Mesenchymal stem cell (in vitro differentiated cells and primary cell): ENCODE measurements at regions not wholly inside any gene's neighbourhood (a gene's known extent, or its start where the extent isn't known, plus 50 kb on each side); places are given as distances from the start of the nearest gene placed in this dataset.

Source experiments
- DNase-seq: peaks from one replicate; pipeline ENCODE4 v3.0.0-alpha.2; 2013
- H2AFZ ChIP-seq: one replicate; pipeline ENCODE4 v1.6.1; 2013; ENCODE audit warnings: low read depth, mild to moderate bottlenecking, control low read depth, inconsistent platforms, low read length, moderate library complexity
- H2AK5ac ChIP-seq: 2 replicates; pipeline ENCODE4 v1.6.1; 2013; ENCODE audit warnings: low read length, moderate library complexity, mild to moderate bottlenecking, inconsistent platforms; ENCODE audit not compliant: severe bottlenecking
- H2BK120ac ChIP-seq: one replicate; pipeline ENCODE4 v1.6.1; 2013; ENCODE audit warnings: low read depth, mild to moderate bottlenecking, inconsistent platforms, low read length, moderate library complexity
- H2BK12ac ChIP-seq, 2 experiments: one replicate each; pipeline ENCODE4 v1.6.1; 2013; ENCODE audit warnings: inconsistent platforms in 2 of 2, low read length in 2 of 2, mild to moderate bottlenecking in 2 of 2, moderate library complexity in 2 of 2, control low read depth in 1 of 2
- H2BK15ac ChIP-seq: one replicate; pipeline ENCODE4 v1.6.1; 2013; ENCODE audit warnings: mild to moderate bottlenecking, low read depth, inconsistent platforms; ENCODE audit not compliant: poor library complexity, severe bottlenecking
- H2BK5ac ChIP-seq: 2 replicates; pipeline ENCODE4 v1.6.1; 2013; ENCODE audit warnings: low read depth, mild to moderate bottlenecking, low read length, control low read depth, inconsistent platforms; ENCODE audit not compliant: poor library complexity, severe bottlenecking
- H3K14ac ChIP-seq, 2 experiments: one replicate each; pipeline ENCODE4 v1.6.1; 2013; ENCODE audit warnings: inconsistent platforms in 2 of 2, low read length in 2 of 2, control low read depth in 1 of 2, mild to moderate bottlenecking in 1 of 2, moderate library complexity in 1 of 2
- H3K18ac ChIP-seq, 2 experiments: one replicate each; pipeline ENCODE4 v1.6.1; 2013; ENCODE audit warnings: inconsistent platforms in 2 of 2, low read length in 2 of 2, control low read depth in 1 of 2, low read depth in 1 of 2, mild to moderate bottlenecking in 1 of 2
- H3K23ac ChIP-seq, 2 experiments: one replicate each; pipeline ENCODE4 v1.6.1; 2013; ENCODE audit warnings: inconsistent platforms in 2 of 2, low read length in 2 of 2, mild to moderate bottlenecking in 2 of 2, moderate library complexity in 2 of 2, control low read depth in 1 of 2
- H3K27ac ChIP-seq: 2 replicates; pipeline ENCODE4 v1.5.1; 2013; ENCODE audit warnings: mild to moderate bottlenecking, moderate library complexity, low read length, control low read depth, inconsistent platforms; ENCODE audit not compliant: poor library complexity, severe bottlenecking
- H3K27me3 ChIP-seq, 2 experiments: 2 replicates each; pipeline versions ENCODE4 v1.6.1 to v1.7.0; 2013; ENCODE audit warnings: low read length in 2 of 2, mild to moderate bottlenecking in 2 of 2, moderate library complexity in 2 of 2, control low read depth in 1 of 2, inconsistent platforms in 1 of 2; ENCODE audit not compliant: control insufficient read depth in 1 of 2, insufficient read depth in 1 of 2
- H3K36me3 ChIP-seq, 2 experiments: 2 replicates each; pipeline versions ENCODE4 v1.6.1 to v1.7.0; 2013; ENCODE audit warnings: low read length in 2 of 2, control low read depth in 1 of 2, inconsistent platforms in 1 of 2, low read depth in 1 of 2, mild to moderate bottlenecking in 1 of 2; ENCODE audit not compliant: insufficient read depth in 2 of 2, control insufficient read depth in 1 of 2
- H3K4ac ChIP-seq, 2 experiments: one replicate each; pipeline ENCODE4 v1.6.1; 2013; ENCODE audit warnings: inconsistent platforms in 2 of 2, low read length in 2 of 2, mild to moderate bottlenecking in 2 of 2, moderate library complexity in 2 of 2, control low read depth in 1 of 2, low read depth in 1 of 2
- H3K4me1 ChIP-seq: 2 replicates; pipeline ENCODE4 v1.6.1; 2013; ENCODE audit warnings: low read depth, low read length, control low read depth; ENCODE audit not compliant: control insufficient read depth, insufficient read depth
- H3K4me2 ChIP-seq: 2 replicates; pipeline ENCODE4 v1.6.1; 2013; ENCODE audit warnings: low read length, mild to moderate bottlenecking, inconsistent platforms; ENCODE audit not compliant: poor library complexity, severe bottlenecking
- H3K4me3 ChIP-seq, 2 experiments: 2 replicates each; pipeline versions ENCODE4 v1.5.1 to v1.7.0; 2013; ENCODE audit warnings: low read length in 2 of 2, mild to moderate bottlenecking in 2 of 2, control low read depth in 1 of 2, low read depth in 1 of 2; ENCODE audit not compliant: insufficient read depth in 1 of 2
- H3K79me1 ChIP-seq: replicated peaks from 2 replicates; pipeline ENCODE4 v1.6.1; 2013; ENCODE audit warnings: mild to moderate bottlenecking, control low read depth, low read length, inconsistent platforms; ENCODE audit not compliant: poor library complexity, severe bottlenecking
- H3K9ac ChIP-seq: 2 replicates; pipeline ENCODE4 v1.7.0; 2013; ENCODE audit warnings: mild to moderate bottlenecking, low read length, moderate library complexity
- H3K9me3 ChIP-seq: 2 replicates; pipeline ENCODE4 v1.7.0; 2013; ENCODE audit warnings: mild to moderate bottlenecking, low read length; ENCODE audit not compliant: control insufficient read depth
- H4K8ac ChIP-seq: one replicate; pipeline ENCODE4 v1.6.1; 2013; ENCODE audit warnings: inconsistent platforms, mild to moderate bottlenecking, low read length, moderate library complexity
- H4K91ac ChIP-seq: one replicate; pipeline ENCODE4 v1.6.1; 2013; ENCODE audit warnings: mild to moderate bottlenecking, low read length, inconsistent platforms
- WGBS: methylation state at CpG from one replicate; pipeline ENCODE4 v1.1.7; 2013; ENCODE audit warnings: mixed read lengths; 5-methylcytosine and 5-hydroxymethylcytosine counted together

DNA sequence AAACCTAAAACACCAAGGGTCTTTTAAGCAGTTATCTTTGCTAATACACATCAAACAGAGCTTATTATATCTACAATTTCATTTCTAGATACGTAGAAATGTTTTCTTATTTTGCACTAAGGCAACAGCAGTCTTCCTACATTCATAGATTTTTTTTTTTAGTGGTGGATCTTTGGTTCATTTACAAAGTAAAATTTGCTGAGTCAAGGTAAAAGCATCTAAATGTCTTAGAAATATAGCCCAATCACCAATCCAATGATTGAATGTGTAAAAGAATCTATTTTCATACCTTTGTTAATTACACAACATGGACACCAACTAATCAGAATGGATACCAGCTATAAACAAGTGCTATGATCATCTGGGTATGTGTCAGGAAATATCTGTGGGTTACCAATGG, 272.2 kb upstream of the TMPO start:
- Histone ChIP-seq H3K23ac (no peak overlapping the region), H3K4me2 (no peak overlapping the region), H3K4me3 (no peak overlapping the region), H3K27ac (no peak overlapping the region), H3K9me3 (no peaks in the 10 kb centered on the region), H3K18ac (no peak overlapping the region), H2BK120ac (no peak overlapping the region), H3K4me1 (no peaks in the 10 kb centered on the region), H3K27me3 (peaks cover 0 to 4% of the 10 kb centered on the region in 2 experiments), H2BK15ac (no peak overlapping the region), H3K14ac (no peak overlapping the region), H2BK5ac (no peak overlapping the region), H2AFZ (no peak overlapping the region), H3K36me3 (no peaks in the 10 kb centered on the region), H3K9ac (no peak overlapping the region), H2BK12ac (no peak overlapping the region), H2AK5ac (no peak overlapping the region), H3K79me1 (no peaks in the 10 kb centered on the region), H4K91ac (no peak overlapping the region), H3K4ac (no peak overlapping the region), H4K8ac (no peak overlapping the region)
- DNase-seq = no peak
- WGBS = no CpG with 5 or more reads among the region's 1 CpG

DNA sequence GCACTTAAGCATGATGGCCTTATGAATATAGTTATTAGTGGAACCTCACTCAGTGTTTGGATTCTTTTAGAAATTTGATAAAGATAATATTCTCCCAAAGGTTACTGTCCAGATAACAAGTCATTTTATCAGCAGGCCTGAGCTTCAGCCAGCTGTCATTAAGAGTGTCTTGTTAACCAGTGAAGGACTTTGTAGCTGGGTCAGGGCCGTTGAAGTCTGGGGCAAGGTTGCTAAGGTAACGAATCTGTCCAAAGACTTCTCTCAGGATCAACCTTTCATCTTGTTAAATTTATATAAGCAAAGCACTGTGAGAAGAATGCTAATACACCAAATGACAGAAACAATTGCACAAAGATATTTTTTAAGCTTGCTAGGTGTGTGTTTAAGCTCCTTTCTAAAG, 271.3 kb upstream of the TMPO start:
- H2BK120ac ChIP-seq = no peak overlapping the region
- no peak for DNase-seq
- no peak overlapping the region for H3K18ac ChIP-seq
- H3K27ac ChIP-seq = no peak overlapping the region
- peaks cover 0 to 4% of the 10 kb centered on the region in 2 experiments for H3K27me3 ChIP-seq
- H3K36me3 ChIP-seq = no peaks in the 10 kb centered on the region
- WGBS = no CpG with 5 or more reads among the region's 2 CpGs
- no peaks in the 10 kb centered on the region for H3K4me1 ChIP-seq
- H2AFZ ChIP-seq = no peak overlapping the region
- H2BK5ac ChIP-seq = no peak overlapping the region
- H4K8ac ChIP-seq = no peak overlapping the region
- no peak overlapping the region for H2BK12ac ChIP-seq
- H4K91ac ChIP-seq = no peak overlapping the region
- no peak overlapping the region for H2BK15ac ChIP-seq
- H3K4me3 ChIP-seq = no peak overlapping the region
- no peak overlapping the region for H3K23ac ChIP-seq
- no peak overlapping the region for H3K14ac ChIP-seq
- H3K4me2 ChIP-seq = no peak overlapping the region
- no peak overlapping the region for H3K4ac ChIP-seq
- no peaks in the 10 kb centered on the region for H3K79me1 ChIP-seq
- H3K9ac ChIP-seq = no peak overlapping the region
- no peaks in the 10 kb centered on the region for H3K9me3 ChIP-seq
- no peak overlapping the region for H2AK5ac ChIP-seq

DNA sequence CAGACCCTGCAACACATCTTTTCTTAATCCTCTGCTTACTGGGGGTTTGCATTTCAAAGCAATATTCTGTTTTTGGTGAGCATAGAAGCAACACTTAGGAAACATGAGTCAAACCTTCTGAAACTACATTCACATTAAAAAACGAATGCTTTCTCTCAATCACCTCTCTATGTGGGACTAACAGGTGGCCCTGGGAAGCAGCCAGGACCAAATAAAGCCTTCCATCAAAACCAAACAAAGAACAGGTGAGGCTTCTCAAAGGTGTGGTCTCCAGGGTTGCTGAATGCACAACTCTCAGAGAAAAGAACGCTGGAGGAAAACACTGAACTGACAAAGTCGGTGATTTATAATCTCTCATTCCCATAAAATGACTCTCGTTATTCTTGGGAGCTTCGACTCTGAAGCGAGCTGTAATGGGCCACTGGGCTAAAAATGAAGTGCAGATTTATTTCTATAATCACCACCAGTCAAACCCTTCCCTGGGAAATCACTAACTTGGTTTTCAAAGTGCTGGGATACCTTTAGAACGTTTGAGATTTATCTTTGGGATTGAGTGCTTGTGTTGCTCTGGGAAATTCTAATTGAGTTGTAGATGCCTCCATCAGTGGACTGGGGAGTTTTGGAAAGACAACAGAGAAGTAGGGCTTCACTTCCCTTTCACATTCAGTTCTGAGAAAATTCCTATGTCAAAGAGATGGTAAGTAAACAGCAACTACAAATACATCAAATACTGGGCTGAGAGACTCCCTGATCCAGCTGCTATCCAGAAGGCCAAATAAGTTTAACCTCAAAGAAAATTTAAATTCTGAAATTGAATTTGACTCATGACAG, 262.0 kb upstream of the TMPO start:
- H3K4me1 ChIP-seq = no peaks in the 10 kb centered on the region
- H3K9me3 ChIP-seq = no peaks in the 10 kb centered on the region
- no peak overlapping the region for H2AK5ac ChIP-seq
- WGBS = 53% methylated on average over 6 of the region's 7 CpGs
- no peak overlapping the region for H3K4me2 ChIP-seq
- no peaks in the 10 kb centered on the region for H3K79me1 ChIP-seq
- no peak overlapping the region for H3K14ac ChIP-seq
- no peak overlapping the region for H3K23ac ChIP-seq
- H3K4ac ChIP-seq = no peak overlapping the region
- no peak overlapping the region for H2BK12ac ChIP-seq
- DNase-seq = no peak
- no peak overlapping the region for H3K4me3 ChIP-seq
- H3K27me3 ChIP-seq = no peaks in the 10 kb centered on the region
- H3K27ac ChIP-seq = no peak overlapping the region
- H3K36me3 ChIP-seq = no peaks in the 10 kb centered on the region
- H2AFZ ChIP-seq = no peak overlapping the region
- no peak overlapping the region for H2BK120ac ChIP-seq
- no peak overlapping the region for H4K8ac ChIP-seq
- H2BK5ac ChIP-seq = no peak overlapping the region
- no peak overlapping the region for H4K91ac ChIP-seq
- H2BK15ac ChIP-seq = no peak overlapping the region
- no peak overlapping the region for H3K18ac ChIP-seq
- H3K9ac ChIP-seq = no peak overlapping the region

DNA sequence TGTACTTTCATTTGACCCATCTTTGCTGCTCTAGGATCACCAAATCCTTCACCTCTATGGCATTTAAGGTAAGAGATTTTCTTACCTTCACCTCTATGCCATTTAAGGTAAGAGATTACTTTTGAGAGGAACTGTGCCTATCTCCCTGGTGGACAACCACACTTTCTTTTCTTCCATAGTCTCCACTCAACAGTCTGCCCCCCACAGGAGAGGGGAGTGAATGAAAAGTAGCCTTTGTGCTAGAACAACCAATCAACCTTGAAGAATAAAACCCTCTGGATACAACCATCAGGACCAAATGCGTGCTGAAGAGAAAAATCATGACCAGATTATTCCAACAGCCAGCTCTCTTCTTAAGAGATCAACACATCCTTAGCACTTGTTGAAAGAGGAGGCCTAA, 258.6 kb upstream of the TMPO start:
- Histone ChIP-seq H3K4me1 (no peaks in the 10 kb centered on the region), H2AK5ac (no peak overlapping the region), H2BK15ac (no peak overlapping the region), H3K9me3 (no peaks in the 10 kb centered on the region), H3K14ac (no peak overlapping the region), H2AFZ (no peak overlapping the region), H4K8ac (no peak overlapping the region), H3K36me3 (no peaks in the 10 kb centered on the region), H2BK12ac (no peak overlapping the region), H2BK120ac (no peak overlapping the region), H4K91ac (no peak overlapping the region), H3K27me3 (peaks cover 0 to 4% of the 10 kb centered on the region in 2 experiments), H3K4me2 (no peak overlapping the region), H3K4me3 (no peak overlapping the region), H3K27ac (no peak overlapping the region), H3K79me1 (no peaks in the 10 kb centered on the region), H3K23ac (no peak overlapping the region), H3K9ac (no peak overlapping the region), H2BK5ac (no peak overlapping the region), H3K18ac (no peak overlapping the region), H3K4ac (no peak overlapping the region)
- no peak for DNase-seq
- WGBS = no CpG with 5 or more reads among the region's 1 CpG
